ENCODE measurements at regions not wholly inside any gene's neighbourhood (a gene's known extent, or its start where the extent isn't known, plus 50 kb on each side); places are given as distances from the start of the nearest gene placed in this dataset.

DNA sequence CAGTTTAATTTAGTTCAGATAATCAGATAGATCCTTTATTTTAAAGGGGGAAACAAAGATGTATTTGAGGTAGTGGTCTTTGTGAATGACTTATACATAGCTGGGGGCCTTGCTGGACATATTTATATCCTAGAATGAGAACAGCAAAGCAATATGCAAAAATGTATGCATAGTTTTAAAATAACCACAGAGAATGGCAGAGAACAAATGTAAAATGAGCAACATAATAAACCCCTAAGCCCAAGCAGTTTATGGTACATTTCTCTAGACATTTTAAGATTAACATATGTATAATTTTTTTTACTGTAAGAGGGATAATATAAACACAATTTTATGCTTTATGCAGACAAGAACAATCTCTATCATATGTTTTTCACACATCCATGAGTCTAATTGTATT is 434.2 kb upstream of the SMIM31 start:
- TF ChIP-seq, protein P1, sequence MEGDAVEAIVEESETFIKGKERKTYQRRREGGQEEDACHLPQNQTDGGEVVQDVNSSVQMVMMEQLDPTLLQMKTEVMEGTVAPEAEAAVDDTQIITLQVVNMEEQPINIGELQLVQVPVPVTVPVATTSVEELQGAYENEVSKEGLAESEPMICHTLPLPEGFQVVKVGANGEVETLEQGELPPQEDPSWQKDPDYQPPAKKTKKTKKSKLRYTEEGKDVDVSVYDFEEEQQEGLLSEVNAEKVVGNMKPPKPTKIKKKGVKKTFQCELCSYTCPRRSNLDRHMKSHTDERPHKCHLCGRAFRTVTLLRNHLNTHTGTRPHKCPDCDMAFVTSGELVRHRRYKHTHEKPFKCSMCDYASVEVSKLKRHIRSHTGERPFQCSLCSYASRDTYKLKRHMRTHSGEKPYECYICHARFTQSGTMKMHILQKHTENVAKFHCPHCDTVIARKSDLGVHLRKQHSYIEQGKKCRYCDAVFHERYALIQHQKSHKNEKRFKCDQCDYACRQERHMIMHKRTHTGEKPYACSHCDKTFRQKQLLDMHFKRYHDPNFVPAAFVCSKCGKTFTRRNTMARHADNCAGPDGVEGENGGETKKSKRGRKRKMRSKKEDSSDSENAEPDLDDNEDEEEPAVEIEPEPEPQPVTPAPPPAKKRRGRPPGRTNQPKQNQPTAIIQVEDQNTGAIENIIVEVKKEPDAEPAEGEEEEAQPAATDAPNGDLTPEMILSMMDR (IDR thresholded peaks at IDR 0.05) = no peak
- TF ChIP-seq ZSCAN20 (CRISPR knock-in tag; IDR thresholded peaks at IDR 0.05) (no peak), RAD21 (conservative IDR thresholded peaks at IDR 0.05 in 1 of 2, IDR thresholded peaks at IDR 0.05 in 1 of 2) (no peak), POLR2A (IDR thresholded peaks at IDR 0.05; ENCODE audit: low read length) (no peak), CEBPB (IDR thresholded peaks at IDR 0.05) (no peak), RNF2 (IDR thresholded peaks at IDR 0.05; ENCODE audit: borderline replicate concordance, low read depth) (no peak), NPAS2 (CRISPR knock-in tag; IDR thresholded peaks at IDR 0.05; ENCODE audit: borderline replicate concordance) (no peak), JUNB (IDR thresholded peaks at IDR 0.05) (no peak)
- TF ChIP-seq, protein P2, sequence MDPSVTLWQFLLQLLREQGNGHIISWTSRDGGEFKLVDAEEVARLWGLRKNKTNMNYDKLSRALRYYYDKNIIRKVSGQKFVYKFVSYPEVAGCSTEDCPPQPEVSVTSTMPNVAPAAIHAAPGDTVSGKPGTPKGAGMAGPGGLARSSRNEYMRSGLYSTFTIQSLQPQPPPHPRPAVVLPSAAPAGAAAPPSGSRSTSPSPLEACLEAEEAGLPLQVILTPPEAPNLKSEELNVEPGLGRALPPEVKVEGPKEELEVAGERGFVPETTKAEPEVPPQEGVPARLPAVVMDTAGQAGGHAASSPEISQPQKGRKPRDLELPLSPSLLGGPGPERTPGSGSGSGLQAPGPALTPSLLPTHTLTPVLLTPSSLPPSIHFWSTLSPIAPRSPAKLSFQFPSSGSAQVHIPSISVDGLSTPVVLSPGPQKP (IDR thresholded peaks at IDR 0.05; ENCODE audit: low read depth, low read length) = no peak

Measured in A549 (cell line).